Upper lobe of left lung (tissue), 6 donors: ENCODE measurements at regions not wholly inside any gene's neighbourhood (a gene's known extent, or its start where the extent isn't known, plus 50 kb on each side); places are given as distances from the start of the nearest gene placed in this dataset.

Experiments used
- ATAC-seq, 2 donors: fragments of 200-7000 bp; cut with Tn5 transposase; one replicate each; pipeline ENCODE4 v1.9.1; 2022; ENCODE audit warnings: mild to moderate bottlenecking in 2 of 2, moderate library complexity in 2 of 2; ENCODE audit not compliant: low FRiP score in 2 of 2
- DNase-seq, 2 donors: peaks; one replicate each; pipeline ENCODE4 v3.0.0-alpha.2; 2019 to 2020
- H3K27ac ChIP-seq, 4 donors: fragments of 200-600 bp; sonication (generic); one replicate each; pipeline ENCODE4 v1.5.1; 2016 to 2019
- H3K27me3 ChIP-seq, 4 donors: fragments of 200-600 bp; sonication (generic); one replicate each; pipeline ENCODE4 v1.5.1; 2017 to 2019
- H3K36me3 ChIP-seq, 4 donors: fragments of 200-600 bp; sonication (generic); one replicate each; pipeline ENCODE4 v1.5.1; 2016 to 2019
- H3K4me1 ChIP-seq, 4 donors: fragments of 200-600 bp; sonication (generic); one replicate each; pipeline ENCODE4 v1.5.1; 2018 to 2019
- H3K4me3 ChIP-seq, 4 donors: fragments of 200-600 bp; sonication (generic); one replicate each; pipeline ENCODE4 v1.5.1; 2017 to 2019; ENCODE audit warnings: mild to moderate bottlenecking in 2 of 4, moderate library complexity in 1 of 4
- H3K9me3 ChIP-seq, 4 donors: fragments of 200-600 bp; sonication (generic); one replicate each; pipeline ENCODE4 v1.5.1; 2018 to 2019
- CTCF ChIP-seq, 6 experiments: fragments of 450-650 bp in 4 of 6; fragments of 200-600 bp in 2 of 6; sonication (generic) in 2 of 6; IDR thresholded peaks; one replicate each; pipeline ENCODE4 v1.5.1; 2016 to 2019; ENCODE audit warnings: antibody characterized with exemption in 6 of 6
- EP300 ChIP-seq, 4 donors: sonication (generic); formaldehyde crosslinking; IDR thresholded peaks; one replicate each; pipeline ENCODE4 v1.5.1; 2017; ENCODE audit warnings: antibody characterized with exemption in 4 of 4, control low read depth in 2 of 4
- POLR2A ChIP-seq, 4 donors: fragments of 450-650 bp; IDR thresholded peaks; one replicate each; pipeline ENCODE4 v1.5.1; 2016 to 2017; ENCODE audit warnings: antibody characterized with exemption in 4 of 4, mild to moderate bottlenecking in 2 of 4
- POLR2AphosphoS5 ChIP-seq, 2 donors: sonication (generic); formaldehyde crosslinking; IDR thresholded peaks; one replicate each; pipeline ENCODE4 v1.5.1; 2017; ENCODE audit warnings: antibody characterized with exemption in 2 of 2
- WGBS, 2 donors: methylation state at CpG; one replicate each; pipeline ENCODE4 v1.1.5; 2017 to 2018; 5-methylcytosine and 5-hydroxymethylcytosine counted together
- donor health status: DM: no; HTN: no; CAD: no; lungs with moderate emphysema.
- donor health status: DM: no; HTN: yes; CAD: no; lungs with severe emphysema.

- DNase-seq, result no peak
- Histone ChIP-seq H3K9me3 (no peaks in the 10 kb centered on the region), H3K4me3 (no peak overlapping the region), H3K27ac (no peak overlapping the region), H3K36me3 (no peaks in the 10 kb centered on the region), H3K27me3 (no peaks in the 10 kb centered on the region), H3K4me1 (no peaks in the 10 kb centered on the region)
- no peak for TF ChIP-seq POLR2AphosphoS5 (IDR thresholded peaks at IDR 0.05)
- TF ChIP-seq EP300 (IDR thresholded peaks at IDR 0.05), result no peak
- no peak for TF ChIP-seq CTCF (IDR thresholded peaks at IDR 0.05)
- TF ChIP-seq POLR2A (IDR thresholded peaks at IDR 0.05), result no peak
- 64 to 77% methylated on average over 7 of the region's 7 CpGs for WGBS, 2 donors
- no peak for ATAC-seq
These were observed 95.0 kb upstream of the NMNAT3 start for GRCh38 chr3:139772539-139773500.

GRCh38 chr3:139771331-139771730 lies 93.6 kb upstream of the NMNAT3 start:
- DNase-seq, result no peak
- TF ChIP-seq POLR2AphosphoS5 (IDR thresholded peaks at IDR 0.05) (no peak), POLR2A (IDR thresholded peaks at IDR 0.05) (no peak), EP300 (IDR thresholded peaks at IDR 0.05) (no peak), CTCF (IDR thresholded peaks at IDR 0.05) (no peak)
- H3K4me1 ChIP-seq, result no peaks in the 10 kb centered on the region
- H3K27me3 ChIP-seq, result no peaks in the 10 kb centered on the region
- WGBS, 2 donors, result 4 to 50% methylated on average over 2 of the region's 2 CpGs
- no peaks in the 10 kb centered on the region for H3K9me3 ChIP-seq
- ATAC-seq, result no peak
- H3K27ac ChIP-seq, result no peak overlapping the region
- no peak overlapping the region for H3K4me3 ChIP-seq
- no peaks in the 10 kb centered on the region for H3K36me3 ChIP-seq

GRCh38 chr3:139770577-139770976 lies 92.8 kb upstream of the NMNAT3 start:
- DNase-seq (no peak), ATAC-seq (no peak)
- TF ChIP-seq EP300 (IDR thresholded peaks at IDR 0.05) (no peak), POLR2AphosphoS5 (IDR thresholded peaks at IDR 0.05) (no peak), CTCF (IDR thresholded peaks at IDR 0.05) (no peak), POLR2A (IDR thresholded peaks at IDR 0.05) (no peak)
- no peaks in the 10 kb centered on the region for H3K4me1 ChIP-seq
- no peak overlapping the region for H3K4me3 ChIP-seq
- no peaks in the 10 kb centered on the region for H3K36me3 ChIP-seq
- no peaks in the 10 kb centered on the region for H3K9me3 ChIP-seq
- 85 to 90% methylated on average over 7 of the region's 7 CpGs for WGBS, 2 donors
- H3K27me3 ChIP-seq, result no peaks in the 10 kb centered on the region
- H3K27ac ChIP-seq, result no peak overlapping the region

GRCh38 chr3:139769796-139770195 lies 92.0 kb upstream of the NMNAT3 start:
- ATAC-seq, result no peak
- TF ChIP-seq POLR2A (IDR thresholded peaks at IDR 0.05) (no peak), CTCF (IDR thresholded peaks at IDR 0.05) (no peak), POLR2AphosphoS5 (IDR thresholded peaks at IDR 0.05) (no peak), EP300 (IDR thresholded peaks at IDR 0.05) (no peak)

More at GRCh38 chr3:139769796-139770195, 92.0 kb upstream of the NMNAT3 start:
- no peak overlapping the region for H3K27ac ChIP-seq
- H3K27me3 ChIP-seq, result no peaks in the 10 kb centered on the region
- no peak for DNase-seq
- WGBS, 2 donors, result 82 to 88% methylated on average over 4 of the region's 4 CpGs
- no peaks in the 10 kb centered on the region for H3K4me1 ChIP-seq
- H3K4me3 ChIP-seq, result no peak overlapping the region
- H3K9me3 ChIP-seq, result no peaks in the 10 kb centered on the region
- no peaks in the 10 kb centered on the region for H3K36me3 ChIP-seq
